ENCODE measurements at regions not wholly inside any gene's neighbourhood (a gene's known extent, or its start where the extent isn't known, plus 50 kb on each side); places are given as distances from the start of the nearest gene placed in this dataset.

DNA sequence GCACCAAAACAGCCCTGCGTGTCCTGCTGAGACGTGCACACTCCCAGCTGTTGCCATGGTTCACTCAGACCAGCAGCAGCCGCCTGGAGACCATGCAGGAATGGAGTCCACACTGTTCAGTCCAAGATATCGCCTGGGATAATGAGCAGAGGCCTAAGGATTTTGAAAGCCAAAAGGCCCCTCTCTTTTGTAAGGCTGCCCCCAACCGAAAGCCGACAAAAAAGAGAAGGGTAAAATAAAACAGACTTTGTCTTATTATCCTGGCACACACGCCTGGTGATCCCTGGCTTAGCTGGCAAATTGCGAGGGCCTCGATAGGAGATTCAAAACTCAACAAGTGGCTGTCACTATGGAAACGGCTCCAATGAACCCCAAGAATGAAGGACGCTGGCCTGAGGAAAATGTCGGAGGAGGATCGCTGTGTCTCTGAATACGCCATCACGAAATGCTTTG is 263.6 kb downstream of the SKIDA1 start:
- DNase-seq (ENCODE audit: low read depth): no peak

DNA sequence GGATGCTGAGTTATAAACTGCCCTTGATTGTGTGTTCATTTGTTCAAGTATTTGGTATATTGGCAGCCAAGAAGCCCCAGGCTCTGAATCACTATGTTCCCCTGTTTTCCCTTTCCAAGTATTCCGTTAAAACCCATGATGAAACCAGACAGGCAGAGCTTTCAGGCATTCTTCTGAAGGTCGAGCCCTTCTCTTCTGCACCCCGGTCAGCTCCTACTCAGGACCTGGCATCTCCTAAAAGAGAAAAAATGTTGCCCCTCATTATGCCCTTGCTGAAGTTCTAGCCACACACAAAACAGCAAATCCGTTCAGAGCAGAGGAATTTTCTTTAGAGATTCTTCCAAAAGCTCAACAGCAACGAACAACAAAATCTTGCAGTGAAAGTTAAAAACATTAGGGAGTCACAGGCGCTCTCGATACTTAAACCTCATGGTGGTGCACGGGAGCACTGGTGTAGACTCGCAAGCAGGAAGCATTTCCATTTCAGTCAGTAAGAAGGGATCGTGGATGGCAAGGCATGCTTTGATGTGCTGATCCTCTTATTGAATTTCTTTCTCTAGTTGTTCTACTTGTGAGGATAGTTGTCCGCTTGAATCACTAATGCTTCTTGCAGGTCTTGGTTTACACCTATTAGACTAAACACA is 264.9 kb downstream of the SKIDA1 start:
- DNase-seq (ENCODE audit: low read depth): no peak

DNA sequence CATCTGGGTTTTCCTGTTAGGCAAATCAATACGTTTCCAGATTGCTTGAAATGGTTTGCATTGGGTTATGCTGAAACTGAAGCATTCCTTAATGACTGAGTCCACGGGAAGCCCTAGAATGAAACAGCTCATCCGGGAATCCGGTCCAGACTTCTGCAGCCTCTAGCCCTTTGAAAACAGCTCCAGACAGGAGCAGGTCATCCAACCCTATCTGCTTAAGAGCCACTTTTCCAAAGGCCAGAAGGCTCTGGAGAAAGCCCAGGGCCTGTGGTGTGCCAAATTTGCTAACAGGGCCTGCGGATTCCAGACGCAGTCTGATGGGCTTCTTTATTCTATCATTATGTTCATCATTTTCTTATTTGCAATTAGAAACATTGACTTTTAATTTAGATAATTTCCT is 265.4 kb downstream of the SKIDA1 start:
- no peak for DNase-seq (ENCODE audit: low read depth)

DNA sequence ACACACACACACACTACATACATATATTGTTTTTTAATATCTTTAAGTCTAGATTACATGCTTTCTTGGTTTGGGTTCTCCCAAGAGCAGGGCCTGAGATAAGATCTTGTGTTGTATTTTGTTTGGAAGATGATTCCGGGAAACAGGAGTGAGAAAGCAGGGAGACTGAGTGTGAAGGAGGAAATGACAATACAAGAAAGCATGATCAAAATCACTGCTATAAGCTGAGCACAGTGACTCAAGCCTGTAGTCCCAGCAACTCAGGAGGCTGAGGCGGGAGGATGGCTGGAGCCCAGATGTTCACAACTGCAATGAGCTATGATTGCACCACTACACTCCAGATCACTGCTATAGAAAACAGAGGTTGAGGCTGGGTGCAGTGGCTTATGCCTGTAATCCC is 267.6 kb downstream of the SKIDA1 start:
- DNase-seq (ENCODE audit: low read depth): no peak

DNA sequence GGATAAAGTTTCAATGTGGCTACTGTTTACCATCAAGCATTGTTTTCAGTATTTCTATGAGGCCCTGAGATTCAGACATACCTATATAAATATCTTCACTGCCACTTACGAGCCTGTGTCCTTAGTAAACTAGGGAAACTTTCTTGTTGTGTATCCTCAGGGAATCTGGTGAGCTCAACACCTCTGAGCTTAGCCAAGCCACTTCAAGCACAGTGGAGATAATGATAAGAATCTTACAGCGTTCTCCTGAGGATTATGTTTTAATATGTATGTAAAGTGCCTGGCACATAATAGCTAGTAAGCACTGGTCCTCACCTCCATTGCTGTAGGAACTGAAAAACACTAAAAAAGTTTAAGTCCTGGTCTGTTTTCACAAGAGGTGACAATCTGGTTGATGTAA is 268.3 kb downstream of the SKIDA1 start:
- no peak for DNase-seq (ENCODE audit: low read depth)

DNA sequence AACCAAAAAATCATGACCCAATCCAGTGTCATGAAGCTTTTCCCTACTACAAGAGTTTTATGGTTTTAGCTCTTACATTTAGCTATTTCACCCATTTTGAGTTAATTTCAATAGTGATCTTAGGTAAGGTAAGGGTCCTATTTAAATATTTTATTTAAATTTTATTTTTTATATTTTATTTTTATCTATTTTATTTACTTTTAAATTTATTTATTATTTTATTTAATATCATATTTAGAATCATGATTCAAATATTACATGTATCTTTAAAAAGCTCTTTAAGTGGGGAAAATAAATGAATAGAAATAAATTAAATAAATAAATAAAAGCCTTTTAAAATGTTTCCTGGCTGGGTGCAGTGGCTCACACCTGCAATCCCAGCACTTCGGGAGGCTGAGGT is 276.0 kb downstream of the SKIDA1 start:
- no peak for DNase-seq (ENCODE audit: low read depth)

DNA sequence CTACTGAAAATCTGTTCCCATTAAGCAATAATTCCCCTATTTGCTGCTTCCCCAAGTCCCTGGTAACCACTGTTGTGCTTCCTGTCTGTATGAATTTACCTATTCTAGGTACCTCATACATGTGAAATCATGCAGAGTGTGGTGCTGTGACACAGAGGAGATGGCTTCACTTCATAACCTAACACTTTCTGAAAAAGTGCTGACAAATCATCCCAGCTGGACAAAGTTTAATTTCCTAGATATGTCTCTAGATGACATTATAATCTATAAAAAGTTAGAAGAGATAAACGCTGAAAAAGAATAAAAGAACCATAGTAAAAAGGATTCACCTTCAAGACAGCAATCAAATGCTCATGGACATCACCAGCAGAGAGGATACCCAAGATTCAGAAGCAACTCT is 277.9 kb downstream of the SKIDA1 start:
- DNase-seq (ENCODE audit: low read depth): no peak

DNA sequence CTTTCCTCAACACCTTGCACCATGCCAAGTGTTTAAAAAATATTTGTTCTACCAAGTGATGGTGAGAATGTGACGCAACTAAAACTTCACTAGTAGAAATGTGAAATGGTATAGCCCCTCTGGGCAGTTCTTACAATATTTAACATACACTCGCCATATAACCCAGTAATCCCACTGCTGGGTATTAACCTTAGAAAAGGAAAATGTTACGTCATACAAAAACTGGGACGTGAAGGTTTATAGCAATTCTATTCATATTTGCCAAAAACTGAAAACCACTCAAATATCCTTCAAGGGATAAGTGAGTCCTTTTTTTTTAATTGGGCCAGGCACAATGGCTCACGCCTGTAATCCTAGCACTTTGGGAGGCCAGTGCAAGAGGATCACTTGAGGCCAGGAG is 279.3 kb downstream of the SKIDA1 start:
- no peak for DNase-seq (ENCODE audit: low read depth)

DNA sequence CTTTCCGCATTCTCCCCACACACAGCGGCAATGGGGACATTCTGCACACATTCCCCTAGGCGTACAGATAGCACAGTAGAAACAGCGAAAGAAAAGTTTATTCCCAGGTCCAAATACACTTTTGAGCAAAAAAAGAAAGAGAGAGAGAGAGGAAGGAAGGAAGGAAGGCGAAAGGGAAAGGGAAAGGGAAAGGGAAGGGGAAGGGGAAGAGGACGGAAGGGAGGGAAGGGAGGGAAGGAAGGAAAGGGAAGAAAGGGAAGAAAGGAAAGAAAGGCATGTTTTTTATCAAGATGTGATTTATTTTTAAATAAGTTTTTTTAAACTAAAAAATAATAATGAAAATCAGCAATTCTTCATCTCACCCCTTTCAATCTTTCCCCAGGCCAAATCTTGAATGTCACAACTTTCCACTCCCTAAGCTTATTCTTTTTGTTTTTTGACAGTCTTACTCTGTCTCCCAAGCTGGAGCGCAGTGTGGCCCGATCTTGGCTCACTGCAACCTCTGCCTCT is 281.7 kb downstream of the SKIDA1 start:
- no peak for DNase-seq (ENCODE audit: low read depth)

DNA sequence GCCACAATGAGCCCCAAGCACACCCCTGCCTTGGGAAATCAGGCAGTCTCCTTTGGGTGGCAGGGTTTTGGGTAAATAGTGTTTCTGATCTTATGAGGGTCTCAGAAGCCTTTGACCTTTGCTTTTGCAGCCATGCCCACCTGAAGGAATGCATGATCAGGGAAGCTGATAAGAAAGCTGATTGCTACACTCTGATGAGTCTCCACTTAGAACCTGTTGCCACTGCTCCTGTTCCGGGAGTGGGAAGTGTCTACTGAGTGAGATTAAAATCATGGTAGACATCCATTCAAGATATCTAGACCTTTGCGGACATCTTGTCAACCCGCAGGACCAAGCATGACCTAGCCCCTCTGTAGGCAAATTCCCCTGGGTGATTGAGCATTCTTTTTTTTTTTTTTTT is 282.6 kb downstream of the SKIDA1 start:
- no peak for DNase-seq (ENCODE audit: low read depth)

DNA sequence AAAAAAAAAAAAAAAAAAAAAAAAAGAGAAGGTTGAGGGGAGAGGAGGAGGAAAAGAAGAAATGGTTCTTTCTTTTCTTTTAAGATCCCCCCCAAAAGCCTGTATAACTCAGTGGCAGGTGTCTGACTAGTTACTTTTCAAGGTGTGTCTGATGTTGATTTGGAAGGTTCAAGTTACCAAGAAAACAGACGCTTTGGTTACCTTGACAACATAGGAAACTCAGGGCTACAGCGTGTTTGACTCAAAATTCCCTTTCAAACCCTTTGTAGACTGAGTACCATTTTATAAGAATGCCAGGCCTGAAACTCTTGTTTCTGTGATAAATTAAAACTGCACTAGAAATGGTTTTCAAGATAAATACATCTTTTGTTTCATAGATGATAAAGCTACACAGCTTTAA is 286.8 kb downstream of the SKIDA1 start:
- DNase-seq (ENCODE audit: low read depth): no peak

DNA sequence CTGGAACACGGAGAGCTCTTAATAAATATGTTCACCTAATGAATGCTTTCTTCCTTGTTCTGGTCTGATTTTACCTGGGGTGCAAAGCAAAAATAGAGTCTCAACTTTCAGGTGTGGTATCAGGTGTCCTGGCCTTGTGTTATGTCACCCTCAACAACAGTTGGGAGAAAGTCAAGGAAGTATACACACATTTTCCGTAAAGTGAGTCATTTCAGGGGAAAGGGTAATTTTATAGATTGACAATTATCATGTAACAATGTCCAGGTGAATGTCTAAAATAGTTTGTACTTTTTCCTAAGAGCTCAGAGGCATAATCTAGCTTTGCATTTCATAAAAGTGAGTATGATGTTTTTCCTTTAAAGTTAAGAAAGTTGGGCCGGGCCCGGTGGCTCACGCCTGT is 287.4 kb downstream of the SKIDA1 start:
- no peak for DNase-seq (ENCODE audit: low read depth)

DNA sequence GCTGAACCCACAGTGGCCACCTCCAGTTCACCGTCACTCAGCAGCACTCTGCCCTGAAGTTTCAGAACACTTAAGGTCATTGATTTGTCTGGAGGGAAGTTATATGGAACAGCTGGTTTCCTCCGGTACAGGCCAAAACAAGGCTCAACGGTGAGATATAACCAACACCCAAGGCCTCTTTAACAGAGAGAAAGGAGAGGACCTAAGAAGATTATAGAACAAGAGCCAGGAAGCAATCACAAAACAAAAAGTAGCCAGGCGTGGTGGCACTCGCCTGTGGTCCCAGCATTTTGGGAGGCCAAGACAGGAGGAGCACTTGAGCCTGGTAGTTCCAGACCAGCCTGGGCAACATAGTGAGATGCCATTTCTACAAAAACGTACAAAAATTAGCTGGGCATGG is 290.7 kb downstream of the SKIDA1 start:
- no peak for DNase-seq (ENCODE audit: low read depth)

DNA sequence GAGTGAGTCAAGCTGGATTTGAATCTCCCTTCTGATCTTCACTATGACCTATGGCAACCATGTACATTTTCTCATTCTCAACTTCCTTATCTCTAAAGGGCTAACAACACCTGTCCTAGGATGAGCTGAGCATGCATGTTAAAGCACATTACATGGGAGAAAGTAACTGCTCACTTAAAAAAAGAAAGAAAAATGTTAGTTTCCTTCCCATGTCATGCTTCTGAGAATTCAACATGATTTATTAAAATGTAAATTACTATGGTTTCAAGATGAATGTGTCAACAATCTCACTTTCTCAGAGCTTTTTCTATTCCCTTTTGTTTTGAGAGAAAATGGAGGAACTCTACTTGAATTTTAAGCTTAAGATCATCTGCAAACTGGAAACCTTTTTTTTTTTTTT is 295.3 kb downstream of the SKIDA1 start:
- DNase-seq (ENCODE audit: low read depth): no peak

DNA sequence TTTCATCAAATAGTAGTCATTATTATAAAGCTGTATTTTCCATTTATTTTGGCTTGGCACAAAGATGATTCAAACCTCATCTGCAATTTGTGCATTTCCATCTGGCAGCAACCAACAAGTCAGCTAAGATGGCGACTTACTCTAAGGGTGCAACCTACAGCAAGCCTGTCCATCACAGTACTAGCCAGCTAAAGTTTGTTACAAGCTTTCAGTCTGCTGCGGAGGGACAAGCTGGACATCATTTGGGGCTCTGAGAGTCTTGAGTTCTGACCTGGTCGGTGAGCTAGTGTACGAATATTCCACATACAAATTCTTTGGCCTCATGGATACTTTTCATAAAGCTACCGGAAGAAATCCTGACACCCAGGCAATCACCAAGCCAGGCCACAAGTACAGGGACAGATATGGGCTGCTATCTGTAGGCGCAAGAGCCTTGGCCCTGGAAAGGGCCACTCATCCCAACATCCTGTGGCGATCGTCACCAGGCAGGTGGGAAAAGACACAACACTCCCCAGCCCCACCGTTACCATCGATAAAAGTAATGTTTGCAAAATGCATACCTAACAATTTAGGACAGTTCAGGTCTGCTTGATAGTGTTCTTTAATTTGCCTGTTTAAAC is 307.6 kb downstream of the SKIDA1 start:
- no peak for DNase-seq (ENCODE audit: low read depth)

DNA sequence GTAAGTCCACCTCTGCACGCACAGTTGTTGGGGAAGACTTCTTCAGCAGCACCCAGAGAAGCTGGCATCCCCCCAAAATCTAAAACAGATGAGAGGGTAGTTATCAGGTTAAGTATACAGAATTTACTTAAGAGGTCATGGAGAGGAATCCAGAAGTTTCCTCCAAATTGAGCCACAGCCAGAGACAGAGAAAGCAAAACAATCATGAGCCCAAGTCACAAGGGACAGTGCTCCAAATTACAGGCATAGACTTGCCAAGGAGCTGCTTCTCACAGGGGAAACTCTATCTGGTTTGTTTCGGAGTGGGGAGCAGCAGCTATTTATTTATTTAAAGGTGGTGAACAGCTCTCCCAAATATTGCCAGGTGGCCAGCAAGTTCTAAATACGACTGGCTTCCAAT is 308.4 kb downstream of the SKIDA1 start:
- DNase-seq (ENCODE audit: low read depth): no peak

DNA sequence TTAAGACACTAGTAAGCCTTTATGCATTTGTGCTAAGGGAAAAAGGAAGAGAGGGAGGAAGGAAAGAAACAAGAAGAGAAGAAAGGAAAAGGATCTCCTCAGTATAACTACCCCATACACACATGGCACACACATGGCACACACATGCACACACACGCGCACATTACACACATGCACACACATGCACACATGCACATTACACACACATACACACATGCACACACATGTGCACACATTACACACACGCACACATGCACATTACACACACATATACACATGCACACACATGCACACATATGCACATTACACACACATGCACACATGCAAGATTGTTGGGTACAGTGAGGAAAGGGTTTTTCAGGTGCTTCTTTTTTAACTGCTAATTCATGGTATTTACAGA is 311.2 kb downstream of the SKIDA1 start:
- DNase-seq (ENCODE audit: low read depth): no peak

DNA sequence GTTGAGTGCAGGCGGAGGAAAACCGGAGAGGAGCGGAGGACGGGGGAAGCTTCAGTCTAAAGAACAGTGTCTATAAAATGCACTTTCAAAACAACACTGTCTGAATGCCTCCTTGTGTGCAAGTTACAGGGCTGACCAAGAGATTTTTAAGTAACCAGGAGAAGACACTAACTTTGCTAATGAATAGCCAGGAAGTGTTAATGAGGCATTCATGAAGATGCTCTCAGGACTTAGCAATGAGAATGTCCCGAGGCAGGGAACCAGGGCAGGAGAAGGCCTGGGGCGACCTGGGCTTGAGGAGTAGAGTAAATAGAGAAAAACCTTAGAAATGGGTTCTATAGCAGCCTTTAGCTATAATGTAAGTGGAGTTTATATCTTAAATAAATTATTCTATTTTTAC is 312.1 kb downstream of the SKIDA1 start:
- DNase-seq (ENCODE audit: low read depth): no peak

DNA sequence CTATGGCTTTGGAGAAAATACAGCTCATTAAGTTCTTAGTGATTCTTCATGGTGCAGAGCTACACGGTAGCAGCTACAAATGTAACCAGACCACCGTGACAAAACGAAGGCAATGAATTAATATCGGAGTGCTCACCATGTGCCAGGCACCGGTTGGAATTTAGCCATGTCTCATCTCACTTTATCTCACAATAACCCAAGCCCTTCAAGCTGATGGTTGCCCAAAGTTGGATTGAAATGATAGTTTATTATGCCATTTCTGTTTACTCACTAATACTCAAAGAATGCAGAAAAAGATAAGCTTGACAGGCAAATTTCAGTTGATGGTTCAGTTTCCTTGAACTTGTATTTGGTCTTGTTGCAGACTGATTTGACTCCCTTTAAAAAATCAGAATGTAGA is 312.6 kb downstream of the SKIDA1 start:
- DNase-seq (ENCODE audit: low read depth): no peak

DNA sequence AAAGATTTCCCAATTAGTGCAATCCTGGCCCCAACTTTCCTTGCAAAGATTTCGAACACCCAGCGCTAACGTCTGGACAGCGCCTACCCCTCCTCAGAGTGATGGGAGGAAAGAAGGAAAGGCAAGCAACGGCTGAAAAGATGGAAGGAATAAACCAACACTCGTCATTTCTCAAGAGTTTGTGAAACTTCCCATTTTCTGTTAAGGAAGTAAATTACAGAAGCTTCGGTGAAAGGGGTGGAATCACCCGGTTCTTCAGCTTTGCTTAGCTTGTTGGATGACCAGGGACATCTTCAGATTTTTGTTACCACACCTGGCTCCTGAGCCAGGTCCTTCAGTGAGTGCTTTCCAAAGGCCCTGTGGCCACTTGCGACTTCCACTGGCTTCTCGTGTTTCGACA is 313.1 kb downstream of the SKIDA1 start:
- DNase-seq (ENCODE audit: low read depth): no peak

DNA sequence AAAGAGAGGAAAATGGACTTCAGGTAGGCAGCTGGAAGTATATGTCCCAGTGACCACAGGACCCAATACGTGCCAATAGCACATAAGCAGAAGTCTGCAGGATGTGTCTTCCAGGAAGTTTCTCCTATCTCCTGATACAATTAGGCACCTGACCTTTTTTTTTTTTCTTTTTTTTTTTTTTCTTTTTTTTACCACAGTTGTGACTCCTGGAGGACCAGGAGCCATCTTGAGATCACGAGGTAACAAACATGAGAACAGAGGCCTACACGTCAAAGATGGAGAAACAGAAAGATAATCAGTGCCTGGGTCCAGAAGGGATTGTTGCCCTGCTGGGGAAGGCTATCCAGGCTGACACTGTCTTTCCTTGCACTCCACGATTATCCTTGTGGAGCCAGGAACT is 312.4 kb upstream of the NEBL start:
- DNase-seq (ENCODE audit: low read depth): no peak

DNA sequence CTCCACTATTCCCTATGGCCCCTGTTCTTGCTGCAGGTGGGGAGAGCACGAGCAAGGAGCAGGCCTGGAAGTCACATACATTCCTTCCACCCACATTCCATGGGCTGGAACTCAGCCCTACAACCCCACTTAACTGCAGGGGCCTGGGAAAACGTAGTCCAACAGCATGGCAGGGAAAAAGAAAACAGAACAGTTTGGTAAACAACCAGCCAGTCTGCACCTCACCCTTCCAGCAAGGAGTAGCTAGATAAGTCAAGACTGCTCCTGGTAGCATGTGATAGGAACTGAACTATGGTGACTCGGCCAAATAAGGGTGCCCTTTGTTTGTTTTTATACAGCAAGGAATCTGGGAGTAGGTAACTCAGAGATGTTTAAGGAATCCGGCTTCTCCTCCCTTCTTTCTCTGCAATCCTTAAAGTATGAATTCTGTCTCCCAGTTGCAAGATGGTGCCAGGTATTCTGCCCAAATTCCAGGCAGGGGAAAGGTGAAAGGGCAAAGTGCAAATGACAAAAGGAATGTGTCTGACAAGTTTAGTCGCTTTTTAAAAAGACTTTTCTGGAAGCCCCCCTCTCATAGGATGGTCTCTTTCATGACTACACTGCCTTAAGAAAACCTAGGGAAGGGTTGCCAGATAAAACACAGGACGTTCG is 311.7 kb upstream of the NEBL start:
- no peak for DNase-seq (ENCODE audit: low read depth)

DNA sequence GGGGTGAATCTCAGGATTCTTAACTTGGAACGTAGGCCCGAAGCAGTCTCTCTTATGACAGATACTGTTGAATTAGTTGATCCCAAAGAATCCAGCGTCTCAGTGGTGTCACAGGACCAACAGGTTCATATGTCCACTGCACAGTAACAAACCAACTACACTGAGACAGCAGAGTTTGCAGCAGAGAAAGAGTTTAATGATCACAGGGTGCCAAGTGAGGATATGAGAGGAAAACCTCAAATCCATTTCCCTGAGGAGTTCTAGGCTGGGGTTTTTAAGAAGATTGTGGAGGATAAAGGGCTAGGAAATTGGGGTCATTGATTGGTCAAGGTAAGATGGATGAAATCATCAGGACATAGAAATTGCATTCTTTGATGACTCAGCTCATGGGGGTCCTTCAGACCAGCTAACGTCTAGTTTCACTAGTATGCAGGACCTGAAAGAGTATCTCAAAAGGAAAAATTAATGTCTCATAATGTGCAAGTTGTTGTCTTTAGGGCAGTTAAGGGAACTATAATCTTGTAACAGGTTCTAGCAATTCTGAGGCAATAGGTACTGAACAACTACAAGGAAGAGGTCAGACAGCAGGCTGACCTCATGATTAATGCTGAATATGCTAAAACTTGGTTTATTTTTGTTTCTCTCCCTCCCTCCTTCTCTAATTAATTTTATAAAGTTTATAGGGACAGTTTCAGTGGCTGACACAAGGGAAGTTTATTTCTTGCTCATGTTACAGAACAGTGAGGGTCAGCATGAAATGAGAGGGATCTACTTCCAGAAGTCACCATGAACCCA is 310.9 kb upstream of the NEBL start:
- no peak for DNase-seq (ENCODE audit: low read depth)
